HG02884 (cell line): ENCODE measurements at regions not wholly inside any gene's neighbourhood (a gene's known extent, or its start where the extent isn't known, plus 50 kb on each side); places are given as distances from the start of the nearest gene placed in this dataset.

Experiments used
- ATAC-seq: cut with Tn5 transposase; IDR thresholded peaks from one replicate; pipeline ENCODE4 v1.9.1; 2021; ENCODE audit warnings: mild to moderate bottlenecking, moderate library complexity; ENCODE audit not compliant: unreplicated experiment

GRCh38 chr6:170048615-170049256 is 242.1 kb downstream of the DLL1 start:
- ATAC-seq: no peak

GRCh38 chr6:170047823-170048222 is 243.1 kb downstream of the DLL1 start:
- ATAC-seq: no peak

GRCh38 chr6:170046791-170047626 is 243.9 kb downstream of the DLL1 start:
- no peak for ATAC-seq

GRCh38 chr6:170045981-170046667 is 244.8 kb downstream of the DLL1 start:
- ATAC-seq: no peak

- ATAC-seq: no peak
Observed at GRCh38 chr6:170045563-170045960, 245.3 kb downstream of the DLL1 start.

- ATAC-seq: no peak
Observed at GRCh38 chr6:170044836-170045562, 245.9 kb downstream of the DLL1 start.

GRCh38 chr6:170043881-170044790 is 246.7 kb downstream of the DLL1 start:
- no peak for ATAC-seq

GRCh38 chr6:170043150-170043819 is 247.6 kb downstream of the DLL1 start:
- ATAC-seq: no peak

GRCh38 chr6:170042596-170043118 is 248.2 kb downstream of the DLL1 start:
- ATAC-seq: no peak

GRCh38 chr6:170042123-170042522 is 248.8 kb downstream of the DLL1 start:
- ATAC-seq: no peak

GRCh38 chr6:170041526-170041925 is 249.4 kb downstream of the DLL1 start:
- no peak for ATAC-seq

GRCh38 chr6:170040906-170041305 is 250.0 kb downstream of the DLL1 start:
- no peak for ATAC-seq

GRCh38 chr6:170040115-170040500 is 250.8 kb downstream of the DLL1 start:
- no peak for ATAC-seq

GRCh38 chr6:170039156-170040114 is 251.4 kb downstream of the DLL1 start:
- ATAC-seq: no peak

- no peak for ATAC-seq
Observed at GRCh38 chr6:170038708-170039107, 252.2 kb downstream of the DLL1 start.

- ATAC-seq: no peak
Observed at GRCh38 chr6:170038251-170038650, 252.6 kb downstream of the DLL1 start.

- ATAC-seq: no peak
Observed at GRCh38 chr6:170037541-170038250, 253.2 kb downstream of the DLL1 start.

- ATAC-seq: no peak
Observed at GRCh38 chr6:170036916-170037315, 254.0 kb downstream of the DLL1 start.
